SK-MEL-5 (cell line): ENCODE measurements at regions not wholly inside any gene's neighbourhood (a gene's known extent, or its start where the extent isn't known, plus 50 kb on each side); places are given as distances from the start of the nearest gene placed in this dataset.
A peak's percentile ranks its signal among the peaks of the same experiment; 100 is the strongest.
"Not testable (repeated sequence)": the region's sequence is repeated elsewhere in the genome, so short reads cannot be mapped to it uniquely, and the experiment has no call there.

Experiments
- DNase-seq: peaks from one replicate; pipeline ENCODE4 v3.0.0-alpha.2; 2016; ENCODE audit warnings: low read depth, low spot score
- in situ Hi-C: cut with HindIII; loops from 2 replicates; pipeline ENCODE4 v1.10.0; 2016; ENCODE audit warnings: low sequenced_read_pairs, high pct_unique_total_duplicates, low pct_unique_long_range_greater_than_20kb

DNA sequence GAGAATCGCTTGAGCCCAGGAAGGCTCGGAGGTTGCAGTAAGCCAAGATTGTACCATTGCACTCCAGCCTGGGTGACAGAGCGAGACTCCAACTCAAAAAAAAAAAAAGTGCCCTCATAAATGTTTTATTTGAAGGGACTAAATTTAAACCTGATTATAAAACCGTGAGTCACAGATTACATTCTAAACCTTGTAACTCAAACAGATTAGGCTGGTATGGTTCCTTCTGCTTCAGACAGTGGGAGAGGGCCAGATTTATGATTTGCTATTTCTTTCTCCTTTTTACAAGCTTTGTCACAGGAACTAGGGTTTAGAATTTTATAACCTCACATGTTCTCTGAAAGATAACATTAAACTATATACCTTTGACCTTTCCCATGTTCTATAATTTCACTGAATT, 801.2 kb upstream of the ZWINT start:
- no peak for DNase-seq
- in situ Hi-C loops = no loop called here

- no peak for DNase-seq
- in situ Hi-C loops = no loop called here
These were observed 800.1 kb upstream of the ZWINT start for GRCh38 chr10:57161157-57161556.

- DNase-seq = no peak
- in situ Hi-C loops = no loop called here
These were observed 784.5 kb upstream of the ZWINT start for GRCh38 chr10:57145548-57145947.

- in situ Hi-C loops = no loop called here
- DNase-seq = no peak
These were observed 782.0 kb upstream of the ZWINT start for GRCh38 chr10:57142925-57143576.

GRCh38 chr10:57141708-57142107, 780.6 kb upstream of the ZWINT start:
- no peak for DNase-seq

GRCh38 chr10:57119684-57120083, 758.6 kb upstream of the ZWINT start:
- in situ Hi-C loops = no loop called here
- DNase-seq = no peak

More at GRCh38 chr10:57141708-57142107, 780.6 kb upstream of the ZWINT start:
- in situ Hi-C loops = no loop called here

GRCh38 chr10:57113545-57113944, 752.5 kb upstream of the ZWINT start:
- in situ Hi-C loops = no loop called here
- DNase-seq = no peak

GRCh38 chr10:57102236-57102635, 741.2 kb upstream of the ZWINT start:
- in situ Hi-C loops = no loop called here
- no peak for DNase-seq

DNA sequence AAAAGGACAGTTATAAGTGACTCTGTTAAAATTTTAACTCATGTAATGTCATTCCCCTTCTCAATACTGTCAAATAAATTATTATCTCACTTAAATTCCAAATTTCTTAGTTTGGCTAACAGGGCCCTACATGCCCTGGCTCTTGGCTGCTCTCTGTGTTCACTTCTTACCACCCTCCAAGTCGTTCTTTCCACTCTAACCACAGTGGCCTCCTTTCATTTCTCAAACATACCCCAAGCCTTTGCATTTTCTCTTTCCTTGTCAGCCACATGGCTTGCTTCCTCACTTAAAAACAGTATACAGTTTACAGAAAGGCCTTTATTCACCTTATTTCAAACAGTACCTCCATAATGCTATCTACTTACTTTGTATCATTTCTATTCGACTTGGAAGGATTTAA, 737.1 kb upstream of the ZWINT start:
- peak; percentile 31 for DNase-seq
- in situ Hi-C loops = no loop called here

- DNase-seq = no peak
- in situ Hi-C loops = no loop called here
These were observed 735.0 kb upstream of the ZWINT start for GRCh38 chr10:57096044-57096443.

DNA sequence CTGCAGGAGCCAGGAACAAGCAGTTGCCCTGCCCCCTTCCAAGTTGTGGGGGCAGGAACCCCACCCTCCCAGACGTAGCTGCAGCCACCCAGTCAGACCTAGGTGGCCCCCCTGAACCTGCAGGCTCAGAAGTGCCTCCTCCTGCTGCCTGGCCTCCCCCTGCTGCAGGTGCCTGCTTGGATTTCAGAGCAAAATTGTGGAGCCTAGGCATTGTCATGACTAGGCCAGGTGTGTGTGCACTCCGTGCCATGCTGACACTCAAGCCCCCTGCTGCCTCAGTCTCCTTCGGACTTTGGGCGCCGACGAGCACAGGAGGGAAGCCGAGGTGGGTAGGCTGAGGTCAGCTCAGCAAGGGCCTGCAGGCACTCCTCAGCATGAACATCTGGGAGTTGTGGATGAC, 733.9 kb upstream of the ZWINT start:
- no peak for DNase-seq
- in situ Hi-C loops = no loop called here

- DNase-seq = no peak
These were observed 733.0 kb upstream of the ZWINT start for GRCh38 chr10:57094083-57094482.

GRCh38 chr10:57053530-57053929, 692.5 kb upstream of the ZWINT start:
- DNase-seq = no peak
- in situ Hi-C loops = no loop called here

More at GRCh38 chr10:57094083-57094482, 733.0 kb upstream of the ZWINT start:
- in situ Hi-C loops = no loop called here

DNA sequence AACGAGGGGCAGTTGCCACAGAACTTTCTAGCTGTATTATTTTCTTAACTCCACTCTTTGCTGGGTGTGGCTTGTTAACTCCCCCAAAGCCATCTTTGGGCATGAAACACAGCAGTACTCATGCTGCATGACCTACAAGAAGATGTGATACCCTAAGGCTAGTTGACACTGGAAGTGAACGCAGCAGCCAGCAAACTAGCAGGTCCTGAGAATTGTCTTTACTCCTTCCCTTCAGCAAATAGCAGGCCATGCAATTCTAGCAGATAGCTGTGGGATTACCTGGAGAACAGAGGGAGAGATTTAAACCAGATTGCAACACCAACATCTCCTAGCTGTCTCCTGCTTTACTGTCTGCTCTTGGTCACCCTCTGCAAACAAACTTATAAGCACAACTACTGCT, 688.0 kb upstream of the ZWINT start:
- in situ Hi-C loops = no loop called here
- DNase-seq = no peak

- in situ Hi-C loops = no loop called here
- DNase-seq = no peak
These were observed 677.5 kb upstream of the ZWINT start for GRCh38 chr10:57038531-57038930.

- in situ Hi-C loops = no loop called here
- no peak for DNase-seq
These were observed 674.3 kb upstream of the ZWINT start for GRCh38 chr10:57035310-57035709.

- DNase-seq = peak; percentile 20
- in situ Hi-C loops = not testable (repeated sequence)
These were observed 671.2 kb upstream of the ZWINT start for GRCh38 chr10:57032301-57032700.

DNA sequence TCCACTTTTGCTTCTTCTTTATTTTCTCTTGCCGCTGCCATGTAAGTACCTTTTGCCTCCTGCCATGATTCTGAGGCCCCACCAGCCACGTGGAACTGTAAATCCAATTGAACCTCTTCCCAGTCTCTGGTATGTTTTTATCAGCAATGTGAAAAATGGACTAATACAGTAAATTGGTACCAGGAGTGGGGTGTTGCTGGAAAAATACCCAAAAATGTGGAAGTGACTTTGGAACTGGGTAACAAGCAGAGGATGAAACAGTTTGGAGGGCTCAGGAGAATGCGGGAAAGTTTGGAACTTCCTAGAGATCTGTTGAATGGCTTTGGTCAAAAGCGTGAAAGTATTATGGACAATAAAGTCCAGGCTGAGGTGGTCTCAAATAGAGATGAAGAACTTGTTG, 670.3 kb upstream of the ZWINT start:
- DNase-seq = no peak
- in situ Hi-C loops = no loop called here

GRCh38 chr10:57026307-57026706, 665.2 kb upstream of the ZWINT start:
- DNase-seq = no peak
- in situ Hi-C loops = no loop called here

- peak; percentile 88 for DNase-seq
- in situ Hi-C loops = no loop called here
These were observed 662.6 kb upstream of the ZWINT start for GRCh38 chr10:57023626-57024025.
